CD4-positive, alpha-beta T cell (primary cell): ENCODE measurements at regions not wholly inside any gene's neighbourhood (a gene's known extent, or its start where the extent isn't known, plus 50 kb on each side); places are given as distances from the start of the nearest gene placed in this dataset.
"Not testable (repeated sequence)": the region's sequence is repeated elsewhere in the genome, so short reads cannot be mapped to it uniquely, and the experiment has no call there.

Experiments used
- ATAC-seq: fragments of 200-7000 bp; cut with Tn5 transposase; one replicate; pipeline ENCODE4 v1.10.0; 2022; ENCODE audit warnings: mild to moderate bottlenecking; ENCODE audit not compliant: poor library complexity
- CTCF ChIA-PET: fragments of 350-600 bp; sonication (Branson Sonifier 250); formaldehyde crosslinking; loops from one replicate; lab custom pipeline; 2021; ENCODE audit warnings: antibody characterized with exemption, inconsistent platforms; lab: Charles Lee
- POLR2A ChIA-PET: fragments of 350-600 bp; sonication (Branson Sonifier 250); formaldehyde crosslinking; loops from one replicate; lab custom pipeline; 2021; ENCODE audit warnings: antibody characterized with exemption, inconsistent platforms; lab: Charles Lee
- DNase-seq, 14 experiments: peaks; one replicate each; pipeline ENCODE4 v3.0.0-alpha.2; 2013 to 2020; ENCODE audit warnings: mixed read lengths in 2 of 14
- H3K27ac ChIP-seq, 2 donors: one replicate each; pipeline versions ENCODE4 v1.5.1 to v1.7.0; 2013; ENCODE audit warnings: low read length in 2 of 2, low read depth in 1 of 2, mild to moderate bottlenecking in 1 of 2
- H3K27me3 ChIP-seq, 2 experiments: 1 replicate in 1 of 2; 2 replicates in 1 of 2; pipeline versions ENCODE4 v1.6.1 to v1.7.0; 2013; ENCODE audit warnings: low read length in 2 of 2, control low read depth in 1 of 2, mild to moderate bottlenecking in 1 of 2, moderate library complexity in 1 of 2; ENCODE audit not compliant: insufficient read depth in 2 of 2, control insufficient read depth in 1 of 2
- H3K36me3 ChIP-seq: one replicate; pipeline ENCODE4 v1.6.1; 2013; ENCODE audit warnings: low read length, control low read depth; ENCODE audit not compliant: insufficient read depth
- H3K4me1 ChIP-seq: one replicate; pipeline ENCODE4 v1.6.1; 2013; ENCODE audit warnings: low read length, control low read depth; ENCODE audit not compliant: insufficient read depth
- H3K4me3 ChIP-seq: one replicate; pipeline ENCODE4 v1.5.1; 2013; ENCODE audit warnings: mild to moderate bottlenecking, low read length, moderate library complexity
- H3K9me3 ChIP-seq, 2 experiments: 1 replicate in 1 of 2; 2 replicates in 1 of 2; pipeline versions ENCODE4 v1.6.1 to v1.7.0; 2013; ENCODE audit warnings: low read length in 2 of 2, mild to moderate bottlenecking in 2 of 2, control low read depth in 1 of 2, moderate library complexity in 1 of 2; ENCODE audit not compliant: control insufficient read depth in 1 of 2, insufficient read depth in 1 of 2
- H3K27ac Mint-ChIP-seq: one replicate; pipeline ENCODE4 v1.8.0; 2020; ENCODE audit warnings: mixed read lengths
- H3K27me3 Mint-ChIP-seq: one replicate; pipeline ENCODE4 v1.8.0; 2021; ENCODE audit warnings: mixed read lengths
- H3K36me3 Mint-ChIP-seq: one replicate; pipeline ENCODE4 v1.8.0; 2021; ENCODE audit warnings: low read depth, mixed read lengths
- H3K4me1 Mint-ChIP-seq: one replicate; pipeline ENCODE4 v1.8.0; 2021; ENCODE audit warnings: low read depth, mixed read lengths
- H3K4me3 Mint-ChIP-seq: one replicate; pipeline ENCODE4 v1.8.0; 2020; ENCODE audit warnings: mild to moderate bottlenecking, mixed read lengths
- H3K9me3 Mint-ChIP-seq: one replicate; pipeline ENCODE4 v1.8.0; 2020; ENCODE audit warnings: mixed read lengths
- CTCF ChIP-seq: fragments of 200-600 bp; IDR thresholded peaks from one replicate; pipeline ENCODE4 v1.8.0; 2022; ENCODE audit warnings: antibody characterized with exemption, mild to moderate bottlenecking
- intact Hi-C, 2 experiments: fragments of 100-400 bp; cut with DNase I in 1 of 2; cut with micrococcal nuclease in 1 of 2; formaldehyde crosslinking; loops; one replicate each; pipeline versions ENCODE4 v1.15.1 to v1.9.0; 2023 to 2025; cut with DNase I, micrococcal nuclease

- Histone ChIP-seq H3K4me1 (no peaks in the 10 kb centered on the region), H3K36me3 (no peaks in the 10 kb centered on the region), H3K27me3 (no peaks in the 10 kb centered on the region), H3K27ac (no peak overlapping the region), H3K9me3 (peaks cover 0 to 4% of the 10 kb centered on the region in 2 experiments), H3K4me3 (no peak overlapping the region)
- ChIA-PET CTCF (no interaction called here), POLR2A (interaction anchor here (0.9 kb wide), 1 partner anchor 17 kb away, joined by 3 read pairs; no protein-coding TSS in a partner anchor)
- Mint-ChIP-seq H3K4me3 (no peak overlapping the region), H3K9me3 (no peaks in the 10 kb centered on the region), H3K36me3 (no peaks in the 10 kb centered on the region), H3K27me3 (no peaks in the 10 kb centered on the region), H3K27ac (no peak overlapping the region), H3K4me1 (no peaks in the 10 kb centered on the region)
- DNase-seq (no peak), ATAC-seq (no peak)
- no peak for TF ChIP-seq CTCF
- intact Hi-C loops = no loop called here
Observed at GRCh38 chr6:21942897-21943296, 349.3 kb downstream of the SOX4 start.

- no peak overlapping the region for H3K27ac Mint-ChIP-seq
- no peak overlapping the region for H3K4me3 Mint-ChIP-seq
- no peaks in the 10 kb centered on the region for H3K4me1 ChIP-seq
- H3K4me3 ChIP-seq = no peak overlapping the region
- no peak overlapping the region for H3K27ac ChIP-seq
- no peak for DNase-seq
- ChIA-PET CTCF (interaction anchor here (0.5 kb wide), 1 partner anchor 143 kb away, joined by 3 read pairs; no protein-coding TSS in a partner anchor), POLR2A (no interaction called here)
- H3K36me3 Mint-ChIP-seq = no peaks in the 10 kb centered on the region
- intact Hi-C loops = no loop called here
- no peak for TF ChIP-seq CTCF
- no peaks in the 10 kb centered on the region for H3K9me3 ChIP-seq
- no peaks in the 10 kb centered on the region for H3K36me3 ChIP-seq
- no peak for ATAC-seq
- H3K9me3 Mint-ChIP-seq = no peaks in the 10 kb centered on the region
- peaks cover 9% of the 10 kb centered on the region for H3K4me1 Mint-ChIP-seq
- no peaks in the 10 kb centered on the region for H3K27me3 ChIP-seq
- H3K27me3 Mint-ChIP-seq = no peaks in the 10 kb centered on the region
Observed at GRCh38 chr6:21946298-21946783, 350.5 kb downstream of the PRL start.

- CTCF ChIA-PET, POLR2A ChIA-PET, H3K27ac Mint-ChIP-seq: not testable (repeated sequence)
Observed at GRCh38 chr6:21947227-21947626, 349.6 kb downstream of the PRL start.

DNA sequence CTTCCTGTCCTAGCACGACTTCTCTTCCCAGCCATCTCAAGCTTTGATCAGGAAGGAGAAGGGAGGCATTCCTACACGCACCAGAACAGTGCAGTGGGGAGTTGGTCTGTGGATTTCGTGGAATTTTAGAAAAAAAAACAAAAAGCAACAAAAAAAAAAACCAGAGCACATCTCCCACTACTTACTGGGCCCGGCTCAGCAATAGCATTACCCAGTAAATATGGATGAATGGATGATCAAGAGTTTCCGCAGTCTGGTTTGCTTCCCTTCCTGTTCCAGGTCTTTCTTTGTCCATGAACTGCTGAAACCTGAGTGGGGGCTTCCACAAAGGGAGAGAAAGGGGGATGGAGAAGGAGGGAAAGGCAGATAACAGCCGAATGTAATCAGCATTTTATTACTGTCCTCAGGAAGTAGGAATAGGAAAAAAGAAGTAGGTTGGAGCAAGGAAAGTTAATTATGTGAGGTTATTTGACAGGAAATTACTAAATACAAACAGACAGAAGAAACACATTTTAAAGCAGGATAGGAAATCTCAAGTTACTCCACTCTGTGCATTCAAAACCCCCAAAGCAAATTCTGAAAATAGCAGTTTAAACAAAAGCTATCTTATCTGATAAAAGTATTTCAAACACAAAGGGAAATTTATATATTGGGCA lies 349.0 kb downstream of the PRL start:
- no peak overlapping the region for H3K27ac ChIP-seq
- H3K36me3 Mint-ChIP-seq = no peaks in the 10 kb centered on the region
- DNase-seq = no peak
- H3K4me3 ChIP-seq = no peak overlapping the region
- no peaks in the 10 kb centered on the region for H3K4me1 ChIP-seq
- H3K27me3 ChIP-seq = no peaks in the 10 kb centered on the region
- TF ChIP-seq CTCF = no peak
- POLR2A ChIA-PET = no interaction called here
- no peaks in the 10 kb centered on the region for H3K9me3 Mint-ChIP-seq
- peaks cover 16% of the 10 kb centered on the region for H3K4me1 Mint-ChIP-seq
- no peaks in the 10 kb centered on the region for H3K9me3 ChIP-seq
- H3K4me3 Mint-ChIP-seq = no peak overlapping the region
- H3K27me3 Mint-ChIP-seq = no peaks in the 10 kb centered on the region
- H3K27ac Mint-ChIP-seq = no peak overlapping the region
- ATAC-seq = no peak
- no peaks in the 10 kb centered on the region for H3K36me3 ChIP-seq
- CTCF ChIA-PET = no interaction called here
- intact Hi-C loops = no loop called here

More at GRCh38 chr6:21947227-21947626, 349.6 kb downstream of the PRL start:
- H3K36me3 Mint-ChIP-seq, intact Hi-C loops, H3K9me3 Mint-ChIP-seq, H3K9me3 ChIP-seq, H3K36me3 ChIP-seq, H3K27ac ChIP-seq, H3K4me1 ChIP-seq, DNase-seq, H3K27me3 Mint-ChIP-seq, H3K27me3 ChIP-seq, H3K4me3 Mint-ChIP-seq, ATAC-seq, H3K4me3 ChIP-seq: not testable (repeated sequence)
- peaks cover 16% of the 10 kb centered on the region for H3K4me1 Mint-ChIP-seq
